Panc1 (cell line): ENCODE measurements at regions not wholly inside any gene's neighbourhood (a gene's known extent, or its start where the extent isn't known, plus 50 kb on each side); places are given as distances from the start of the nearest gene placed in this dataset.

Experiments used
- ATAC-seq: fragments of 200-7000 bp; cut with Tn5 transposase; 2 replicates; pipeline ENCODE4 v1.9.1; 2020; ENCODE audit warnings: mild to moderate bottlenecking, moderate library complexity
- BruUV-seq: library from RNA; stranded (reverse); fragments of 400-500 nt; replicated peaks from 2 replicates; lab custom pipeline; 2021; lab: Mats Ljungman, UMichigan
- CTCF ChIA-PET: fragments of 300-600 bp; sonication (Branson Sonifier 250); formaldehyde crosslinking; loops from one replicate; lab custom pipeline; 2022; ENCODE audit warnings: antibody characterized with exemption; lab: Charles Lee
- POLR2A ChIA-PET: fragments of 300-600 bp; sonication (Branson Sonifier 250); formaldehyde crosslinking; loops from one replicate; lab custom pipeline; 2022; ENCODE audit warnings: antibody characterized with exemption; lab: Charles Lee
- DNase-seq: peaks from one replicate; pipeline ENCODE4 v3.0.0-alpha.2; 2010; ENCODE audit warnings: low read depth, low spot score
- H3K27ac ChIP-seq: 2 replicates; pipeline ENCODE4 v1.5.1; 2011; ENCODE audit warnings: mild to moderate bottlenecking, low read length, inconsistent platforms
- H3K27me3 ChIP-seq: fragments of 200-500 bp; sonication (Bioruptor generic); 2 replicates; pipeline ENCODE4 v1.6.0; 2014; ENCODE audit warnings: low read length, inconsistent platforms; ENCODE audit not compliant: control insufficient read depth, insufficient read depth
- H3K36me3 ChIP-seq: fragments of 200-500 bp; sonication (Bioruptor generic); 2 replicates; pipeline ENCODE4 v1.5.1; 2014; ENCODE audit warnings: inconsistent platforms, mild to moderate bottlenecking, low read length, moderate library complexity; ENCODE audit not compliant: control insufficient read depth, insufficient read depth
- H3K4me1 ChIP-seq: 2 replicates; pipeline ENCODE4 v1.5.1; 2011; ENCODE audit warnings: inconsistent platforms, mild to moderate bottlenecking, low read length, moderate library complexity; ENCODE audit not compliant: control insufficient read depth, insufficient read depth
- H3K4me3 ChIP-seq, 2 experiments: 2 replicates each; pipeline ENCODE4 v1.5.1; 2011 to 2012; ENCODE audit warnings: low read depth in 2 of 2, low read length in 2 of 2, mild to moderate bottlenecking in 2 of 2, inconsistent platforms in 1 of 2, moderate library complexity in 1 of 2
- H3K9me3 ChIP-seq: fragments of 200-500 bp; sonication (Bioruptor generic); 2 replicates; pipeline ENCODE4 v1.5.1; 2014; ENCODE audit warnings: low read depth, mild to moderate bottlenecking, inconsistent platforms, low read length, moderate library complexity; ENCODE audit not compliant: control insufficient read depth, insufficient read depth
- POLR2AphosphoS5 ChIP-seq: IDR thresholded peaks from 2 replicates; pipeline ENCODE4 v1.6.1; 2012; ENCODE audit warnings: mild to moderate bottlenecking, low read depth, low read length, moderate library complexity
- REST ChIP-seq, 2 experiments: IDR thresholded peaks; 2 replicates each; pipeline ENCODE4 v1.6.1; 2011 to 2012; ENCODE audit warnings: low read depth in 2 of 2, control low read depth in 1 of 2, low read length in 1 of 2, mild to moderate bottlenecking in 1 of 2, moderate library complexity in 1 of 2; ENCODE audit not compliant: insufficient read depth in 1 of 2
- SIN3A ChIP-seq: IDR thresholded peaks from 2 replicates; pipeline ENCODE4 v1.6.1; 2012; ENCODE audit warnings: low read depth, mild to moderate bottlenecking, low read length, moderate library complexity, borderline replicate concordance; ENCODE audit not compliant: insufficient read depth
- TCF7L2 ChIP-seq: IDR thresholded peaks from 2 replicates; pipeline ENCODE4 v1.6.1; 2011; ENCODE audit warnings: mild to moderate bottlenecking, low read depth, low read length, inconsistent platforms
- in situ Hi-C: cut with HindIII; loops from 2 replicates; pipeline ENCODE4 v1.10.0; 2016; ENCODE audit warnings: low sequenced_read_pairs, low pct_unique_long_range_greater_than_20kb
- intact Hi-C: fragments of 100-400 bp; cut with micrococcal nuclease; formaldehyde crosslinking; loops from one replicate; pipeline ENCODE4 v1.10.0; 2022; ENCODE audit not compliant: unreplicated experiment
- TF ChIP-seq, protein P1 (sequence below): fragments of 450-650 bp; IDR thresholded peaks from 2 replicates; pipeline ENCODE4 v1.5.1; 2017; ENCODE audit warnings: mild to moderate bottlenecking

GRCh38 chr10:9550810-9551209 is 1466.9 kb upstream of the CELF2 start:
- Histone ChIP-seq H3K4me3 (no peak overlapping the region), H3K4me1 (no peaks in the 10 kb centered on the region), H3K36me3 (no peaks in the 10 kb centered on the region), H3K27ac (no peak overlapping the region), H3K9me3 (0 out of 2 replicates have a peak, but pooled peaks cover 3% of the 10 kb centered on the region), H3K27me3 (no peaks in the 10 kb centered on the region)
- CTCF ChIA-PET = no interaction called here
- intact Hi-C loops (no loop called here), in situ Hi-C loops (no loop called here)
- ATAC-seq (no peak), DNase-seq (no peak)
- no TSS peak for BruUV-seq
- POLR2A ChIA-PET = no interaction called here
- TF ChIP-seq POLR2AphosphoS5 (no peak), TCF7L2 (no peak), SIN3A (no peak), REST (IDR thresholded peaks at IDR 0.05; ENCODE audit: insufficient read depth in 1 of 2, low read depth in 2 of 2, low read length in 1 of 2) (no peak)
- TF ChIP-seq, protein P1, sequence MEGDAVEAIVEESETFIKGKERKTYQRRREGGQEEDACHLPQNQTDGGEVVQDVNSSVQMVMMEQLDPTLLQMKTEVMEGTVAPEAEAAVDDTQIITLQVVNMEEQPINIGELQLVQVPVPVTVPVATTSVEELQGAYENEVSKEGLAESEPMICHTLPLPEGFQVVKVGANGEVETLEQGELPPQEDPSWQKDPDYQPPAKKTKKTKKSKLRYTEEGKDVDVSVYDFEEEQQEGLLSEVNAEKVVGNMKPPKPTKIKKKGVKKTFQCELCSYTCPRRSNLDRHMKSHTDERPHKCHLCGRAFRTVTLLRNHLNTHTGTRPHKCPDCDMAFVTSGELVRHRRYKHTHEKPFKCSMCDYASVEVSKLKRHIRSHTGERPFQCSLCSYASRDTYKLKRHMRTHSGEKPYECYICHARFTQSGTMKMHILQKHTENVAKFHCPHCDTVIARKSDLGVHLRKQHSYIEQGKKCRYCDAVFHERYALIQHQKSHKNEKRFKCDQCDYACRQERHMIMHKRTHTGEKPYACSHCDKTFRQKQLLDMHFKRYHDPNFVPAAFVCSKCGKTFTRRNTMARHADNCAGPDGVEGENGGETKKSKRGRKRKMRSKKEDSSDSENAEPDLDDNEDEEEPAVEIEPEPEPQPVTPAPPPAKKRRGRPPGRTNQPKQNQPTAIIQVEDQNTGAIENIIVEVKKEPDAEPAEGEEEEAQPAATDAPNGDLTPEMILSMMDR = no peak

- Histone ChIP-seq H3K27me3 (no peaks in the 10 kb centered on the region), H3K36me3 (no peaks in the 10 kb centered on the region), H3K4me1 (no peaks in the 10 kb centered on the region), H3K4me3 (no peak overlapping the region), H3K9me3 (peaks cover 3% of the 10 kb centered on the region; the same call in 1 of the 2 replicates), H3K27ac (no peak overlapping the region)
- POLR2A ChIA-PET = no interaction called here
- in situ Hi-C loops (no loop called here), intact Hi-C loops (no loop called here)
- no TSS peak for BruUV-seq
- TF ChIP-seq, protein P1 = no peak
- no peak for TF ChIP-seq REST (IDR thresholded peaks at IDR 0.05; ENCODE audit: insufficient read depth in 1 of 2, low read depth in 2 of 2, low read length in 1 of 2)
- no peak for TF ChIP-seq SIN3A
- TF ChIP-seq TCF7L2 = no peak
- TF ChIP-seq POLR2AphosphoS5 = no peak
- no peak for ATAC-seq
- DNase-seq = no peak
- CTCF ChIA-PET = no interaction called here
Measured at GRCh38 chr10:9554321-9554720, 1463.4 kb upstream of the CELF2 start.
